ENCODE measurements at regions not wholly inside any gene's neighbourhood (a gene's known extent, or its start where the extent isn't known, plus 50 kb on each side); places are given as distances from the start of the nearest gene placed in this dataset.

GRCh38 chr2:105969552-105969951, 224.5 kb downstream of the UXS1 start:
- no peak for ATAC-seq (ENCODE audit: poor library complexity)
- no peak overlapping the region for H3K4me3 Mint-ChIP-seq
- H3K27me3 ChIP-seq (ENCODE audit: control insufficient read depth in 1 of 2, insufficient read depth in 2 of 2, low read length in 2 of 2), result no peaks in the 10 kb centered on the region
- no peaks in the 10 kb centered on the region for H3K9me3 ChIP-seq (ENCODE audit: control insufficient read depth in 1 of 2, insufficient read depth in 1 of 2, low read length in 2 of 2)
- no peaks in the 10 kb centered on the region for H3K9me3 Mint-ChIP-seq
- no peaks in the 10 kb centered on the region for H3K36me3 Mint-ChIP-seq (ENCODE audit: low read depth)
- no peaks in the 10 kb centered on the region for H3K27me3 Mint-ChIP-seq
- no peak for DNase-seq
- no peaks in the 10 kb centered on the region for H3K36me3 ChIP-seq (ENCODE audit: insufficient read depth, low read length)
- intact Hi-C loops (cut with DNase I, micrococcal nuclease), result no loop called here
- TF ChIP-seq CTCF (IDR thresholded peaks at IDR 0.05), result no peak
- H3K4me3 ChIP-seq (ENCODE audit: low read length), result no peak overlapping the region
- H3K4me1 ChIP-seq (ENCODE audit: insufficient read depth, low read length), result peaks cover 24% of the 10 kb centered on the region
- POLR2A ChIA-PET, result no interaction called here
- no peak overlapping the region for H3K27ac Mint-ChIP-seq
- CTCF ChIA-PET, result no interaction called here
- H3K27ac ChIP-seq (ENCODE audit: low read depth in 1 of 2, low read length in 2 of 2), result no peak overlapping the region
- H3K4me1 Mint-ChIP-seq (ENCODE audit: low read depth), result peaks cover 25% of the 10 kb centered on the region

- DNase-seq, result no peak
- peaks cover 3% of the 10 kb centered on the region for H3K9me3 Mint-ChIP-seq
Observed at GRCh38 chr2:105962221-105962620, 217.5 kb downstream of the NCK2 start.

GRCh38 chr2:105961599-105962146, 217.0 kb downstream of the NCK2 start:
- Mint-ChIP-seq H3K36me3 (ENCODE audit: low read depth) (no peaks in the 10 kb centered on the region), H3K27me3 (no peaks in the 10 kb centered on the region), H3K9me3 (peaks cover 3% of the 10 kb centered on the region), H3K27ac (no peak overlapping the region), H3K4me1 (ENCODE audit: low read depth) (no peaks in the 10 kb centered on the region), H3K4me3 (no peak overlapping the region)
- no peaks in the 10 kb centered on the region for H3K9me3 ChIP-seq (ENCODE audit: control insufficient read depth in 1 of 2, insufficient read depth in 1 of 2, low read length in 2 of 2)
- POLR2A ChIA-PET, result no interaction called here
- no peak for DNase-seq
- H3K27ac ChIP-seq (ENCODE audit: low read depth in 1 of 2, low read length in 2 of 2), result no peak overlapping the region
- CTCF ChIA-PET, result no interaction called here
- no peaks in the 10 kb centered on the region for H3K4me1 ChIP-seq (ENCODE audit: insufficient read depth, low read length)
- H3K4me3 ChIP-seq (ENCODE audit: low read length), result no peak overlapping the region
- H3K27me3 ChIP-seq (ENCODE audit: control insufficient read depth in 1 of 2, insufficient read depth in 2 of 2, low read length in 2 of 2), result no peaks in the 10 kb centered on the region
- TF ChIP-seq CTCF (IDR thresholded peaks at IDR 0.05), result no peak
- no peak for ATAC-seq (ENCODE audit: poor library complexity)
- intact Hi-C loops (cut with DNase I, micrococcal nuclease), result loop anchor here in 1 of 2 experiments (2.0 kb wide), 1 partner anchor 17 kb away; no protein-coding TSS in a partner anchor
- no peaks in the 10 kb centered on the region for H3K36me3 ChIP-seq (ENCODE audit: insufficient read depth, low read length)

More at GRCh38 chr2:105962221-105962620, 217.5 kb downstream of the NCK2 start:
- H3K36me3 ChIP-seq (ENCODE audit: insufficient read depth, low read length), result no peaks in the 10 kb centered on the region
- no peaks in the 10 kb centered on the region for H3K27me3 Mint-ChIP-seq
- no peaks in the 10 kb centered on the region for H3K4me1 Mint-ChIP-seq (ENCODE audit: low read depth)
- no peaks in the 10 kb centered on the region for H3K4me1 ChIP-seq (ENCODE audit: insufficient read depth, low read length)
- intact Hi-C loops (cut with DNase I, micrococcal nuclease), result loop anchor here in 1 of 2 experiments (2.0 kb wide), 1 partner anchor 17 kb away; no protein-coding TSS in a partner anchor
- ATAC-seq (ENCODE audit: poor library complexity), result no peak
- no peak overlapping the region for H3K4me3 ChIP-seq (ENCODE audit: low read length)
- no peak overlapping the region for H3K27ac ChIP-seq (ENCODE audit: low read depth in 1 of 2, low read length in 2 of 2)
- no peak overlapping the region for H3K27ac Mint-ChIP-seq
- ChIA-PET POLR2A (no interaction called here), CTCF (no interaction called here)
- TF ChIP-seq CTCF (IDR thresholded peaks at IDR 0.05), result no peak
- H3K9me3 ChIP-seq (ENCODE audit: control insufficient read depth in 1 of 2, insufficient read depth in 1 of 2, low read length in 2 of 2), result no peaks in the 10 kb centered on the region
- H3K36me3 Mint-ChIP-seq (ENCODE audit: low read depth), result no peaks in the 10 kb centered on the region
- H3K27me3 ChIP-seq (ENCODE audit: control insufficient read depth in 1 of 2, insufficient read depth in 2 of 2, low read length in 2 of 2), result no peaks in the 10 kb centered on the region
- H3K4me3 Mint-ChIP-seq, result no peak overlapping the region

Measured in CD4-positive, alpha-beta T cell (primary cell).